LNCAP (cell line): ENCODE measurements at regions not wholly inside any gene's neighbourhood (a gene's known extent, or its start where the extent isn't known, plus 50 kb on each side); places are given as distances from the start of the nearest gene placed in this dataset.

Source experiments
- CTCF ChIP-seq: fragments of 450-650 bp; IDR thresholded peaks from 2 replicates; pipeline ENCODE4 v1.5.1; 2017; ENCODE audit warnings: mild to moderate bottlenecking

GRCh38 chr6:144739873-144740272, 454.7 kb downstream of the UTRN start:
- no peak for TF ChIP-seq CTCF

GRCh38 chr6:144741659-144742058, 456.5 kb downstream of the UTRN start:
- TF ChIP-seq CTCF, result no peak

GRCh38 chr6:144742779-144743178, 457.6 kb downstream of the UTRN start:
- TF ChIP-seq CTCF, result no peak

GRCh38 chr6:144744720-144745119, 459.6 kb downstream of the UTRN start:
- no peak for TF ChIP-seq CTCF

GRCh38 chr6:144745439-144745838, 460.3 kb downstream of the UTRN start:
- no peak for TF ChIP-seq CTCF

- no peak for TF ChIP-seq CTCF
Measured at GRCh38 chr6:144746902-144747469, 461.9 kb downstream of the UTRN start.

- TF ChIP-seq CTCF, result no peak
Measured at GRCh38 chr6:144749263-144749662, 464.1 kb downstream of the UTRN start.
